GM04503 (cell line): ENCODE measurements at regions not wholly inside any gene's neighbourhood (a gene's known extent, or its start where the extent isn't known, plus 50 kb on each side); places are given as distances from the start of the nearest gene placed in this dataset.
A peak's percentile ranks its signal among the peaks of the same experiment; 100 is the strongest.

ENCODE experiments used
- DNase-seq: peaks from one replicate; pipeline ENCODE4 v3.0.0-alpha.2; 2012; ENCODE audit warnings: low read depth

DNA sequence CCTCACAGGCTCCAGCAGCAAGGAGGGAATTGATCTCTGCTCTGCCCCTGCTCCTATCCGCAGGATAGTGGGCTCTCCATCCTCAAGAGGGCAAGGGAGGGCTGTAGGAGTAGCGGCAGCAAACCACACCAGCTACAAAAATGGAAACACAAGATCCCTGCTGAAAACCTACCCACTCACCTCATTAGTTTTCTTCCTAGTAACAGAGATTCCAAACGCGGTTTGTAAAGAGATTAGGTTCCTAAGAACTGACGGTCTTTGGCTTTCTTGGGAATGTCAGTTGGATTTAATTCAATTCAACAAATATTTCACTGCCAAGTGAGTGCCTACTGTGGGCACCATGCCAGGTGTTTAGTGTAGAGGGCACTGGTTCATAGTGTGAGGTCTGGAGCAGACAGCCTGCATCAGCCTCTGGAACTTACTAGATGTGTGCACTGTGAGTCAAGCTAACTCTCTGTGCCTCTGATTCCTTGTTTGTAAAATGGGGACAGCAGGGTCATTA, 84.7 kb downstream of the MRPL46 start:
- DNase-seq = no peak

- DNase-seq = no peak
Measured at GRCh38 chr15:88378188-88378637, 89.0 kb downstream of the MRPL46 start.

- DNase-seq = no peak
Measured at GRCh38 chr15:88377509-88377908, 89.7 kb downstream of the MRPL46 start.

- DNase-seq = no peak
Measured at GRCh38 chr15:88376574-88377174, 90.5 kb downstream of the MRPL46 start.

- DNase-seq = no peak
Measured at GRCh38 chr15:88375234-88375927, 91.8 kb downstream of the MRPL46 start.

GRCh38 chr15:88365124-88365523, 102.1 kb downstream of the MRPL46 start:
- DNase-seq = no peak

DNA sequence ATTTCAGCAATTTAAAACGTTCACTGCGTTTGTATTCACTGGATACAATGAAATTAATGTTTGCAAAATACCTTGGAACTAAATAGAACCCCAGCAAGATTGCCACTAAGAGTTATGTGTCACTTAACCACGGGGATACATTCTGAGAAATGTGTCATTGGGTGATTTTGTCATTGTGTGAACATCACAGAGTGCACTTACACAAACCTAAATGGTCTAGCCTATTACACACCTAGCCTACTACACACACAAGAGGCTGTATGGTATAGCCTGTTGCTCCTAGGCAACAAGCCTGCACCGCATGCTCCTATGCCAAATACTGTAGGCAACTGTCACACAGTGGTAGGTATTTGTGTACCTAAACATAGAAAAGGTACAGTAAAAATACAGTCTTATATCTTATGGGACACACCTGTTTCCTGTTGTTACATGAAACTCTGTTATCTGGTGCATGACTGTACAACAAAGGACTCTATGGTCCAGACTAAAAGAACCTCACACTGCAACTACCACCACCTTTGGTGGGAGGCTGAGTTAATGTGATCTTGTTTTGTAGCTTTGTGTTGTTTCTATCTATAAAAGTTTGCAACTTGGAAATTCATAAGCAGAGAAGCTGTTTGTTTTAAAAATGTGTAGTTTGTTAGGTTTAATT, 92.2 kb upstream of the NTRK3 start:
- no peak for DNase-seq

DNA sequence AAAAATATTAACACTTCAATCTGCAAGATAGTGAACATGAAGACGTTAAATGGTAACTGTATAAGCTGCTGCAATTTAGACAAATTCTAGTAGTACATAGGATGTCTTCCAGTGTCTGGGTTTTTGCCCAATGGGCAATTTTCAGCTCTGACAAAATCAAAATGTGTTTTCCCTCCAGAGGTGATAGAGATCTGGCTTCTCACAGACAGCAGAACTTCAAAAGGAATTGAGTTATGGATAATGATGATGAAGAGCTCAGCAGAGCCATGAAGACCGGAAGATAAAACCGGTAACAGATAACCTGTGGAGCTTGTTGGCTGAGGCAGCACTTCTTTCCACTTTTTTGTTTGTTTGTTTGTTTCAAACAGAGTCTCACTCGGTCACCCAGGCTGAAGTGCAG, 89.4 kb upstream of the NTRK3 start:
- no peak for DNase-seq

DNA sequence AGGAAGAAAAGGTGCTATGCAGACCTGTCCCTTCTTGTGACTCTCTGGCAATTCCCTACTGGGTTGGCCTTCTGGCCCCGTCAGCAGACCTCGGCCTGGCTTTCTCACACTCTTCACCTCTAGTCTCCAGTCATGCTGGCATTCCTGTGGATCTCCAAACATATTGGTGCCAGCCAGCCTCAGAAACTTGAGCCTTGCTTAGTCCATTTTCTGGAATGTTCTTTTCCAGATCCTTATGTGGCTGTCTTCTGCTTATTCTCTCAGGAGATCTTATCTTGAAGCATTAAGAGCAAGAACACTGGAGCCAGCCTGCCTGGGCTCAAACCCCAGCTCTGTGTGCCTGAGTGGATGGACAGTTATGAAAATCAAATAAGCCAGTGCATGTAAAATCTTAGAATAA, 88.2 kb upstream of the NTRK3 start:
- no peak for DNase-seq

GRCh38 chr15:88342666-88343065, 86.1 kb upstream of the NTRK3 start:
- DNase-seq = peak; percentile 58

DNA sequence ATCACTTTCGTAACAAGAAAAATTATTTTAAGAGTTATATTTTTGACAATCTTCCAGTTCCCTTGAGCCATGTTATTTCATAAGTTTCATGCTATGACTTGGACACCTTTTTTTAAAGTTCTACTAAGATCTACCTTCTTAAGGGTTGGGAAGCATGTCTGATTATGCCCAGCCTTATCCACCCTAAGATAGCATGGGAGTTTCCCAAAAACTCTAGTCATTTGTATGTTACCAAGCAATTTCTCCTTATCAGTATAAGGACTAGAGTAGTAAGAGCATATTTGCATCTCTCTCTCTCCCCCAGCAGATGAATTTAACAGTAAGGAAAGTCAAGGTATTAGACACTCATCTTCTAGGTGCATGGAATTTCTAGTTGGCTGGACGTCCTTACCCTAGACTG, 85.1 kb upstream of the NTRK3 start:
- no peak for DNase-seq

DNA sequence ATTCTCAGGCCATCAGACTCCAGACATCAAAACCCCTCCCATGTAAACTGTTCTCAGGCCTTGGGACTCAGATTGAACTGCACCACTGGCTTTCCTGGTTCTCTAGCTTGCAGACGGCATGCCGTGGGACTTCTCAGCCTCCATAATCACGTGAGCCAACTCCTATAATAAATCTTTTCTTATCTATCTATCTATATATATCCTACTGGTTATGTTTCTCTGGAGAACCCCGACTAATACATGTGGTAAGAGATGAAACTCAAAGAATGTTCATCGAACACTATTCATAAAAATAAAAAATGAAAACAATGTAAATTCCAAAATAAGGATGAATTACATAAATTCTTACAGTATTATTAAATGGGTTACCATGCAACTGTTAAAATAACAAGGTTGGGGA, 84.5 kb upstream of the NTRK3 start:
- peak; percentile 27 for DNase-seq

DNA sequence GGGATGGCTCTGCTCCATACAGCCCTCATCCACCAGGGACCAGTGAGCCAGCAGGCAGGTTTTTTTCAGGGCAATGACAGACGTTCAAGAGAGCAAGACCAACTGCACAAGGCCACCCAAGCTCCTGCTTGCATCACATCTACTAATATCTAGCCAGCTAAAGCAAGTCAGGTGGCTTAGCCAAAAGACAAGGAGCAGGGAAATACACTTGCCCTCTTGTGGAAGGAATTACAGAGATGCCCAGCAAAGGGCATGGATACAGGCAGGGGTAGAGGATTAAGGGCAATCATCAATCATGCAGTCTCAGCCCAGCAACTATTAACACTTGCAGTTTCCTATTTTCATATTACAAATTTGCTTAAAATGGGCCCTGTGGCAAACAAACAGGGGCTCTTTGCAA, 81.5 kb upstream of the NTRK3 start:
- DNase-seq = no peak

- no peak for DNase-seq
Measured at GRCh38 chr15:88335074-88335473, 78.5 kb upstream of the NTRK3 start.

DNA sequence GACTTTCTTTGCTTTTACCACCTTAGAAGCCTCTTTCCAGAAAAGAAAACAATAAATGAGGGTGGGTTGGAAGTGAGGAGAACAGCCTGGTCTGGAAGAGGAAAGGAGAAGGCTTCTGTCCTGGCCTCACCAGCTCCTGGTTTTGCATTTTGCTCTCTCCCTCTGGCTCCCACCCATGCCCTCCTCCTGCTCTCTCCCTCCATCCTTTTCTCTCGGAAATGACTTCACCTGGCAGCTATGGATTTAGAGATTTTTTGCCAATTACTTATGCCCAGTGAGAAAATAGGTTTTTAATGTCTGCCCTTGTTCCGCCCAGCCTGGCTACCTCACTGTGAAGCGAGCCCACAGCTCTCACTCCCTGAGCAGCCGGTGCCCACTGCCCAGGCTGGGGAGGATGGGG, 77.9 kb upstream of the NTRK3 start:
- DNase-seq = no peak

- DNase-seq = no peak
Measured at GRCh38 chr15:88331291-88331690, 74.8 kb upstream of the NTRK3 start.

- no peak for DNase-seq
Measured at GRCh38 chr15:88326924-88327323, 70.4 kb upstream of the NTRK3 start.

GRCh38 chr15:88324741-88325065, 68.2 kb upstream of the NTRK3 start:
- no peak for DNase-seq

GRCh38 chr15:88323976-88324740, 67.6 kb upstream of the NTRK3 start:
- DNase-seq = no peak

DNA sequence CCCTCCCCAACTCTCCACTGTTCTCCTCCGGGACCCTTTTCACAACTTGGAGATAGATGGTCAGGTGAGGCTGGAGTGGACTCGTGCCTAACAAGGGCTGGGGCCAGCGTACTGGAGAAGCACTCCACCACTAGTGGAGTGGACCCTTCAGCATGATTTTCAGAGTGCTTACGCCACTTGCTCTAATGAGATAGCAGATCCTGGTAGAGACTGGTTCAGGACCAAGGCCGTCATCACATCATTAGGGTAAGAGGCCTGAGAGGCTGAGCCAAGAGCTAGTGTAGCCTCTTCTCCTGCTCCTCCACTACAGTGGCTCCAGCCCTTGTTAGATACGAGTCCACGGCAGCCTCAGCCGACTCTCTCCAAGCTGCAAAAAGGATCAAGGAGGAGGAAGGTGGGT, 66.9 kb upstream of the NTRK3 start:
- no peak for DNase-seq

DNA sequence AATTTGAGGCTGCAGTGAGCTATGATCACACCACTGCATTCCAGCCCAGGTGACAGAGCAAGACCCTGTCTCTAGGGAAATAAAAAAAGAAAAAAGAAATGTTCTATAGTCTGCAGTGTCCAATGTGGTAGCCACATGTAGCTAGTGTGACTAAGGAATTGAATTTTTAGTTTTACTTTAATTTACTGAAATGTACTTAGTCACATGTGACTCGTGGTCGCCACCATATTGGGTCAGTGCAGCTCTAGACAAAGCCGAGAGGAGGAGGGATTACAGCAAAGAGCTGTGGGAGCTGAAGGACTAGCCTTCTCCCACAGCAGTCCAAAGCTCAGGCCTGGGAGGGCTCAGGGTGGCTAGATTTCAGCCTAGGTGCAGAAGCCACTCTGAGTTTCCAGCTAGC, 65.9 kb upstream of the NTRK3 start:
- no peak for DNase-seq

GRCh38 chr15:88321271-88321670, 64.7 kb upstream of the NTRK3 start:
- DNase-seq = no peak

DNA sequence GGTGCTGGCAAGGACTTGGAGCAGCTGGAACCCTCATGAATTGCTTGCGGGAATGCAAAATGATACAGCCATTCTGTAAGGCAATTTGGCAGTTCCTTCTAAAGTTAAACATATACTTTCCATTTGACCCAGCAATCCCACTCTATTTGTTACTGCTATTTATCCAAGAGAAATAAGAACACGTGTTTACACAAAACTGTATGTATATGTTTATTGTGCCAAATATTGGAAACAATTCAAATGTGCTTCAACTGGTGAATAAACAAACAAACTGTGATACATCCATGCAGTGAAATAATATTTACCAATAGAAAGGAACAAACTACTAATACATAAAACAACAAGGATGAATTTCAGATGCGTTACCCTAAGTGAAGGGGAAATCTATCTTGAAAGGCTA, 60.0 kb upstream of the NTRK3 start:
- DNase-seq = no peak
